NT2/D1 (cell line): ENCODE measurements at regions not wholly inside any gene's neighbourhood (a gene's known extent, or its start where the extent isn't known, plus 50 kb on each side); places are given as distances from the start of the nearest gene placed in this dataset.

Experiments used
- SUZ12 ChIP-seq: IDR thresholded peaks from 2 replicates; pipeline ENCODE4 v1.6.1; 2011; ENCODE audit not compliant: insufficient read length, insufficient read depth; ENCODE audit errors: extremely low read depth
- YY1 ChIP-seq: IDR thresholded peaks from 2 replicates; pipeline ENCODE4 v1.6.1; 2011; ENCODE audit not compliant: insufficient read length, insufficient read depth
- ZNF274 ChIP-seq: IDR thresholded peaks from 2 replicates; pipeline ENCODE4 v1.6.1; 2011; ENCODE audit warnings: mild to moderate bottlenecking, low read depth, low read length

DNA sequence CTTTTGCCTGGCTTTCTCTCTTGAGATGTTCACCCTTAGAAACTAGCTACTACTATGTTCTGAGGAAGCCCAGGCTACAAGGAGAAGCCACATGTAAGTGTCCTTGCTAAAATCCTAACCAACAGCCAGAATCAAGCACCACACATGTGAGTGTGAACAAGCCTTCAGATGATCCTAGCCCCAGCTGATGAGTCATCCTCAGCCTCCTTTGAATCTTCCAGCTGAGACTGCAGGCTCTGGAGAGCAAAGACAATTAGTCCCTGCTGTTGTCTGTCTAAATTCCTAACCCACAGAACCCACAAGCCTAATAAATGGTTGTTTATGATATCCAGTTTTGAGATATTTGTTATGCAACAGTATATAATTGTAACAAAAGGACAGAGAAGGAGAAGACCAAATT lies 92.8 kb upstream of the TAC1 start:
- TF ChIP-seq SUZ12: no peak
- TF ChIP-seq YY1: no peak
- TF ChIP-seq ZNF274: no peak
